PC-3 (cell line): ENCODE measurements at regions not wholly inside any gene's neighbourhood (a gene's known extent, or its start where the extent isn't known, plus 50 kb on each side); places are given as distances from the start of the nearest gene placed in this dataset.

ENCODE experiments used
- ATAC-seq: fragments of 200-7000 bp; cut with Tn5 transposase; 2 replicates; pipeline ENCODE4 v1.9.1; 2020; ENCODE audit warnings: mild to moderate bottlenecking, moderate library complexity
- BruUV-seq: library from RNA; stranded (reverse); fragments of 400-500 nt; replicated peaks from 2 replicates; lab custom pipeline; 2021; lab: Mats Ljungman, UMichigan
- CTCF ChIA-PET: fragments of 300-600 bp; sonication (Branson Sonifier 250); formaldehyde crosslinking; loops from one replicate; lab custom pipeline; 2022; ENCODE audit warnings: antibody characterized with exemption; lab: Charles Lee
- POLR2A ChIA-PET: fragments of 300-600 bp; sonication (Branson Sonifier 250); formaldehyde crosslinking; loops from one replicate; lab custom pipeline; 2022; ENCODE audit warnings: antibody characterized with exemption; ENCODE audit not compliant: unreplicated experiment; lab: Charles Lee
- DNase-seq: peaks from one replicate; pipeline ENCODE4 v3.0.0-alpha.2; 2015
- H2AFZ ChIP-seq: fragments of 300-600 bp; sonication (generic); 2 replicates; pipeline ENCODE4 v1.6.0; 2016; ENCODE audit warnings: antibody characterized with exemption, low read length
- H3F3A ChIP-seq: fragments of 300-600 bp; sonication (generic); one replicate; pipeline ENCODE4 v1.6.0; 2017; ENCODE audit warnings: antibody characterized with exemption, low read length, control low read depth, mild to moderate bottlenecking; ENCODE audit not compliant: unreplicated experiment
- H3K27ac ChIP-seq: fragments of 300-600 bp; sonication (generic); 2 replicates; pipeline ENCODE4 v1.5.1; 2016; ENCODE audit warnings: mild to moderate bottlenecking, low read length
- H3K27me3 ChIP-seq: fragments of 300-600 bp; sonication (generic); 2 replicates; pipeline ENCODE4 v1.6.1; 2016; ENCODE audit warnings: low read length, mixed read lengths
- H3K36me3 ChIP-seq: fragments of 300-600 bp; sonication (generic); 2 replicates; pipeline ENCODE4 v1.6.1; 2016; ENCODE audit warnings: low read depth, mixed run types, low read length, mixed read lengths
- H3K4me1 ChIP-seq: fragments of 300-600 bp; sonication (generic); 2 replicates; pipeline ENCODE4 v1.5.1; 2016; ENCODE audit warnings: low read length; ENCODE audit not compliant: insufficient read depth
- H3K4me2 ChIP-seq: fragments of 300-600 bp; sonication (generic); 2 replicates; pipeline ENCODE4 v1.6.0; 2016; ENCODE audit warnings: low read length
- H3K4me3 ChIP-seq: fragments of 300-600 bp; sonication (generic); 2 replicates; pipeline ENCODE4 v1.5.1; 2016; ENCODE audit warnings: mild to moderate bottlenecking, low read length, mixed read lengths
- H3K79me2 ChIP-seq: fragments of 300-600 bp; sonication (generic); 2 replicates; pipeline ENCODE4 v1.6.1; 2017; ENCODE audit warnings: low read length, mixed read lengths
- H3K9ac ChIP-seq: fragments of 300-600 bp; sonication (generic); 2 replicates; pipeline ENCODE4 v1.6.0; 2016; ENCODE audit warnings: mild to moderate bottlenecking, low read length
- H3K9me2 ChIP-seq: fragments of 300-600 bp; sonication (generic); replicated peaks from 2 replicates; pipeline ENCODE4 v1.6.1; 2016; ENCODE audit warnings: mixed run types, low read length, mixed read lengths
- H3K9me3 ChIP-seq: fragments of 300-600 bp; sonication (generic); 2 replicates; pipeline ENCODE4 v1.6.1; 2016; ENCODE audit warnings: low read length, mixed read lengths
- H4K20me1 ChIP-seq: fragments of 300-600 bp; sonication (generic); 2 replicates; pipeline ENCODE4 v1.6.1; 2016; ENCODE audit warnings: low read length, mixed read lengths
- EZH2 ChIP-seq: fragments of 300-600 bp; sonication (generic); IDR thresholded peaks from one replicate; pipeline ENCODE4 v1.6.1; 2017; ENCODE audit warnings: antibody characterized with exemption, mild to moderate bottlenecking, low read length; ENCODE audit not compliant: unreplicated experiment
- EZH2phosphoT487 ChIP-seq: fragments of 300-600 bp; sonication (generic); IDR thresholded peaks from 2 replicates; pipeline ENCODE4 v1.6.1; 2018; ENCODE audit warnings: mild to moderate bottlenecking, antibody characterized with exemption, low read length, borderline replicate concordance
- intact Hi-C: fragments of 100-400 bp; cut with micrococcal nuclease; formaldehyde crosslinking; loops from 2 replicates; pipeline ENCODE4 v1.9.0; 2023
- TF ChIP-seq, protein P1 (sequence below): fragments of 300-600 bp; sonication (generic); conservative IDR thresholded peaks from 2 replicates; pipeline ENCODE4 v1.5.1; 2017; ENCODE audit warnings: antibody characterized with exemption, low read depth, mild to moderate bottlenecking, low read length

DNA sequence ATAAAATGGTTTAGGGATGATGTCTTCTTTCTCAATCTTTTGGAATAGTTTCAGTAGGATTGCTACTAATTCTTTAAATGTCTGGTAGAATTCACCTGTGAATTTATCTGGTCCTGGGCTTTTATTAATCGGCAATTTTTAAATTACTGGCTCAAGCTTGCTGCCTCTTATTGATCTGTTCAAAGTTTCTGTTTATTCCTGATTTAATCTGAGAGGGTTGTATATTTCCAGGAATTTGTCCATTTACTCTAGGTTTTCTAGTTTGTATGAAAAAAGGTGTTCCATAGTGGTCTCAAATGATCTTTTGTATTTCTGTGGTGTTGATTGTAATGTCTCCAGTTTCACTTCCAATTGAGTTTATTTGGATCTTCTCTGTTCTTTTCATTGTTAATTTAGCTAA, 617.8 kb downstream of the LTN1 start:
- no peaks in the 10 kb centered on the region for H3K4me1 ChIP-seq
- no peak for DNase-seq
- H3K27me3 ChIP-seq = no peaks in the 10 kb centered on the region
- H3K36me3 ChIP-seq = no peaks in the 10 kb centered on the region
- no peaks in the 10 kb centered on the region for H3K79me2 ChIP-seq
- CTCF ChIA-PET = no interaction called here
- no peak overlapping the region for H3K27ac ChIP-seq
- H2AFZ ChIP-seq = no peak overlapping the region
- no peaks in the 10 kb centered on the region for H4K20me1 ChIP-seq
- no peak overlapping the region for H3K4me2 ChIP-seq
- ATAC-seq = no peak
- no peaks in the 10 kb centered on the region for H3F3A ChIP-seq
- H3K4me3 ChIP-seq = no peak overlapping the region
- H3K9me2 ChIP-seq = no peaks in the 10 kb centered on the region
- no peak for TF ChIP-seq EZH2
- TF ChIP-seq, protein P1, sequence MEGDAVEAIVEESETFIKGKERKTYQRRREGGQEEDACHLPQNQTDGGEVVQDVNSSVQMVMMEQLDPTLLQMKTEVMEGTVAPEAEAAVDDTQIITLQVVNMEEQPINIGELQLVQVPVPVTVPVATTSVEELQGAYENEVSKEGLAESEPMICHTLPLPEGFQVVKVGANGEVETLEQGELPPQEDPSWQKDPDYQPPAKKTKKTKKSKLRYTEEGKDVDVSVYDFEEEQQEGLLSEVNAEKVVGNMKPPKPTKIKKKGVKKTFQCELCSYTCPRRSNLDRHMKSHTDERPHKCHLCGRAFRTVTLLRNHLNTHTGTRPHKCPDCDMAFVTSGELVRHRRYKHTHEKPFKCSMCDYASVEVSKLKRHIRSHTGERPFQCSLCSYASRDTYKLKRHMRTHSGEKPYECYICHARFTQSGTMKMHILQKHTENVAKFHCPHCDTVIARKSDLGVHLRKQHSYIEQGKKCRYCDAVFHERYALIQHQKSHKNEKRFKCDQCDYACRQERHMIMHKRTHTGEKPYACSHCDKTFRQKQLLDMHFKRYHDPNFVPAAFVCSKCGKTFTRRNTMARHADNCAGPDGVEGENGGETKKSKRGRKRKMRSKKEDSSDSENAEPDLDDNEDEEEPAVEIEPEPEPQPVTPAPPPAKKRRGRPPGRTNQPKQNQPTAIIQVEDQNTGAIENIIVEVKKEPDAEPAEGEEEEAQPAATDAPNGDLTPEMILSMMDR = no peak
- no peak for TF ChIP-seq EZH2phosphoT487
- no TSS peak for BruUV-seq
- no peak overlapping the region for H3K9ac ChIP-seq
- no peaks in the 10 kb centered on the region for H3K9me3 ChIP-seq
- intact Hi-C loops = no loop called here
- POLR2A ChIA-PET = no interaction called here

DNA sequence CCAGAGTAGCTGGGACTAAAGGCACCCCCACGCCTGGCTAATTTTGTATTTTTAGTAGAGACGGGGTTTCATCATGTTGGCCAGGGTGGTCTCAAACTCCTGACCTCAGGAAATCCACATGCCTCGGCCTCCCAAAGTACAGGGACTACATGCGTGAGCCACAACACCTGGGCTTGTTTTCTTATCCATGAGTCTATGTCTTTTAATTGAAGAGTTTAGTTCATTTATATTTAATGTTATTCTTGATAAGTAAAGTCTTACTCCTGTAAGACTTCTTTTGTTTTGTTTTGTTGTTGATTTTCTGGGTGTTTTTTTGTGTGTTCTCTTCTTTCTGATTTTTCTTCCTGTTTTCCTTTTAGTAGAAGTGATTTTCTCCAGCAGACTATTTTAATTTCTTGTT, 621.0 kb downstream of the LTN1 start:
- DNase-seq (no peak), ATAC-seq (no peak)
- Histone ChIP-seq H2AFZ (no peak overlapping the region), H3K9ac (no peak overlapping the region), H3K9me3 (no peaks in the 10 kb centered on the region), H3K79me2 (no peaks in the 10 kb centered on the region), H3K27ac (no peak overlapping the region), H3K4me1 (no peaks in the 10 kb centered on the region), H4K20me1 (no peaks in the 10 kb centered on the region), H3K4me2 (no peak overlapping the region), H3F3A (no peaks in the 10 kb centered on the region), H3K9me2 (no peaks in the 10 kb centered on the region), H3K4me3 (no peak overlapping the region), H3K27me3 (no peaks in the 10 kb centered on the region), H3K36me3 (no peaks in the 10 kb centered on the region)
- ChIA-PET CTCF (no interaction called here), POLR2A (no interaction called here)
- intact Hi-C loops = no loop called here
- TF ChIP-seq EZH2phosphoT487 (no peak), EZH2 (no peak)
- TF ChIP-seq, protein P1 = no peak
- no TSS peak for BruUV-seq

DNA sequence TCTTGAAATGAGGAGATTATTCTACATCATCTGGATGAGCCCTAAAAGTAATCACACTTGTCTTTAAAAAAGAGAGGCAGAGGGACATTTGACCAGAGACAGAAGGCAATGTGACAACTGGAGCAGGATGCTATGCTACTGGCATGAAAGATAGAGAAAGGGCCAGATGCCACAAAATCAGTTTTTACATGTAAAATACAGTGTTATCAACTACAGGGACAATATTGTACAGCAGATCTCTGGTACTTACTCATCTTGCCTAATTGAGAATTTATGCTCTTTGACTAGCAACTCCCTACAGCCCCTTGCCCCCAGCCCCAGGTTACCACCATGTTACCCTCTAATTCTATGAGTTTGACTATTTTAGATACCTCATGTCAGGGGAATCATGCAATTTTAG, 633.4 kb downstream of the LTN1 start:
- intact Hi-C loops = no loop called here
- no peaks in the 10 kb centered on the region for H3K4me1 ChIP-seq
- ChIA-PET POLR2A (no interaction called here), CTCF (no interaction called here)
- no peak overlapping the region for H3K9ac ChIP-seq
- no peak for ATAC-seq
- H2AFZ ChIP-seq = no peak overlapping the region
- H4K20me1 ChIP-seq = no peaks in the 10 kb centered on the region
- H3K4me2 ChIP-seq = no peak overlapping the region
- no peaks in the 10 kb centered on the region for H3F3A ChIP-seq
- H3K79me2 ChIP-seq = no peaks in the 10 kb centered on the region
- H3K9me3 ChIP-seq = no peaks in the 10 kb centered on the region
- H3K36me3 ChIP-seq = no peaks in the 10 kb centered on the region
- H3K9me2 ChIP-seq = no peaks in the 10 kb centered on the region
- no peaks in the 10 kb centered on the region for H3K27me3 ChIP-seq
- no peak overlapping the region for H3K4me3 ChIP-seq
- TF ChIP-seq, protein P1 = no peak
- TF ChIP-seq EZH2phosphoT487 (no peak), EZH2 (no peak)
- BruUV-seq = no TSS peak
- no peak for DNase-seq
- no peak overlapping the region for H3K27ac ChIP-seq
